ENCODE measurements at regions not wholly inside any gene's neighbourhood (a gene's known extent, or its start where the extent isn't known, plus 50 kb on each side); places are given as distances from the start of the nearest gene placed in this dataset.

GRCh38 chr7:41449286-41449685, 253.6 kb downstream of the INHBA start:
- H3K36me3 ChIP-seq: no peaks in the 10 kb centered on the region
- H3K27me3 ChIP-seq: no peaks in the 10 kb centered on the region
- no peak overlapping the region for H3K4me3 ChIP-seq (ENCODE audit: low read depth in 1 of 2, low read length in 1 of 2)
- H3K4me1 ChIP-seq (ENCODE audit: control insufficient read depth in 1 of 2, insufficient read depth in 1 of 2, low read depth in 1 of 2, low read length in 1 of 2): peaks cover 2 to 3% of the 10 kb centered on the region in 2 experiments
- TF ChIP-seq CTCF (IDR thresholded peaks at IDR 0.05): no peak
- H3K9me3 ChIP-seq: no peaks in the 10 kb centered on the region
- H3K27ac ChIP-seq: no peak overlapping the region

- H3K36me3 ChIP-seq: no peaks in the 10 kb centered on the region
- H3K9me3 ChIP-seq: no peaks in the 10 kb centered on the region
- TF ChIP-seq CTCF (IDR thresholded peaks at IDR 0.05): no peak
- H3K27me3 ChIP-seq: no peaks in the 10 kb centered on the region
- H3K27ac ChIP-seq: no peak overlapping the region
- H3K4me3 ChIP-seq (ENCODE audit: low read depth in 1 of 2, low read length in 1 of 2): no peak overlapping the region
- peaks cover 4 to 7% of the 10 kb centered on the region in 2 experiments for H3K4me1 ChIP-seq (ENCODE audit: control insufficient read depth in 1 of 2, insufficient read depth in 1 of 2, low read depth in 1 of 2, low read length in 1 of 2)
These were observed 254.8 kb downstream of the INHBA start for GRCh38 chr7:41448104-41448503.

GRCh38 chr7:41447450-41448042, 255.3 kb downstream of the INHBA start:
- Histone ChIP-seq H3K4me1 (ENCODE audit: control insufficient read depth in 1 of 2, insufficient read depth in 1 of 2, low read depth in 1 of 2, low read length in 1 of 2) (peaks cover 4 to 7% of the 10 kb centered on the region in 2 experiments), H3K27me3 (no peaks in the 10 kb centered on the region), H3K27ac (no peak overlapping the region), H3K9me3 (no peaks in the 10 kb centered on the region), H3K36me3 (no peaks in the 10 kb centered on the region), H3K4me3 (ENCODE audit: low read depth in 1 of 2, low read length in 1 of 2) (no peak overlapping the region)
- no peak for TF ChIP-seq CTCF (IDR thresholded peaks at IDR 0.05)

- H3K27me3 ChIP-seq: no peaks in the 10 kb centered on the region
- no peak overlapping the region for H3K27ac ChIP-seq
- no peak overlapping the region for H3K4me3 ChIP-seq (ENCODE audit: low read depth in 1 of 2, low read length in 1 of 2)
- peaks cover 4 to 7% of the 10 kb centered on the region in 2 experiments for H3K4me1 ChIP-seq (ENCODE audit: control insufficient read depth in 1 of 2, insufficient read depth in 1 of 2, low read depth in 1 of 2, low read length in 1 of 2)
- H3K36me3 ChIP-seq: no peaks in the 10 kb centered on the region
- no peaks in the 10 kb centered on the region for H3K9me3 ChIP-seq
- TF ChIP-seq CTCF (IDR thresholded peaks at IDR 0.05): no peak
These were observed 256.1 kb downstream of the INHBA start for GRCh38 chr7:41446606-41447449.

GRCh38 chr7:41445946-41446345, 256.9 kb downstream of the INHBA start:
- peaks cover 4 to 7% of the 10 kb centered on the region in 2 experiments for H3K4me1 ChIP-seq (ENCODE audit: control insufficient read depth in 1 of 2, insufficient read depth in 1 of 2, low read depth in 1 of 2, low read length in 1 of 2)

More at GRCh38 chr7:41445946-41446345, 256.9 kb downstream of the INHBA start:
- no peaks in the 10 kb centered on the region for H3K27me3 ChIP-seq
- H3K36me3 ChIP-seq: no peaks in the 10 kb centered on the region
- no peak overlapping the region for H3K27ac ChIP-seq
- no peaks in the 10 kb centered on the region for H3K9me3 ChIP-seq
- H3K4me3 ChIP-seq (ENCODE audit: low read depth in 1 of 2, low read length in 1 of 2): no peak overlapping the region
- TF ChIP-seq CTCF (IDR thresholded peaks at IDR 0.05): no peak
